ENCODE measurements at regions not wholly inside any gene's neighbourhood (a gene's known extent, or its start where the extent isn't known, plus 50 kb on each side); places are given as distances from the start of the nearest gene placed in this dataset.

GRCh38 chr9:88898039-88898720, 93.1 kb upstream of the S1PR3 start:
- no peak overlapping the region for H3K27ac ChIP-seq (replicated peaks; ENCODE audit: low read length)
- no peaks in the 10 kb centered on the region for H3K36me3 ChIP-seq (replicated peaks in 1 of 2; ENCODE audit: control insufficient read depth in 2 of 2, insufficient read depth in 2 of 2, low read length in 2 of 2)
- no peaks in the 10 kb centered on the region for H3K27me3 ChIP-seq (ENCODE audit: control insufficient read depth in 3 of 3, insufficient read depth in 3 of 3, low read depth in 1 of 3, low read length in 3 of 3)
- no peak overlapping the region for H2AK5ac ChIP-seq (ENCODE audit: low read depth, low read length)
- no peaks in the 10 kb centered on the region for H3K4me1 ChIP-seq (ENCODE audit: control insufficient read depth in 2 of 2, insufficient read depth in 1 of 2, low read depth in 1 of 2, low read length in 2 of 2)
- no peak overlapping the region for H3K14ac ChIP-seq (ENCODE audit: low read length)
- no peak overlapping the region for H3K18ac ChIP-seq (ENCODE audit: low read length)
- DNase-seq (ENCODE audit: low spot score) = no peak
- H3K23ac ChIP-seq (ENCODE audit: low read depth, low read length, poor library complexity) = no peak overlapping the region
- no peak overlapping the region for H4K8ac ChIP-seq (ENCODE audit: low read depth, low read length)
- no peaks in the 10 kb centered on the region for H3K9me3 ChIP-seq (replicated peaks in 1 of 2; ENCODE audit: control insufficient read depth in 2 of 2, insufficient read depth in 1 of 2, low read depth in 1 of 2, low read length in 2 of 2)
- no peak overlapping the region for H2BK15ac ChIP-seq (ENCODE audit: low read length)
- no peak overlapping the region for H3K4me3 ChIP-seq (ENCODE audit: low read length in 2 of 2)
- H3K79me1 ChIP-seq (ENCODE audit: low read depth, low read length) = no peaks in the 10 kb centered on the region
- H2BK120ac ChIP-seq (ENCODE audit: low read depth, low read length) = no peak overlapping the region
- H2BK12ac ChIP-seq (ENCODE audit: low read length) = no peak overlapping the region
- no peak overlapping the region for H3K9ac ChIP-seq (ENCODE audit: low read depth, low read length, poor library complexity)
- no peak overlapping the region for H3K4me2 ChIP-seq (ENCODE audit: insufficient read depth, low read length, poor library complexity, severe bottlenecking)
- no peak overlapping the region for H3K4ac ChIP-seq (ENCODE audit: low read length)
- WGBS, 2 donors (ENCODE audit: extremely low coverage in 2 of 2, insufficient read length in 2 of 2, insufficient replicate concordance in 1 of 2) = no CpG with 5 or more reads among the region's 5 CpGs
- no peak overlapping the region for H4K91ac ChIP-seq (ENCODE audit: low read depth, low read length, poor library complexity)
- H2BK5ac ChIP-seq (ENCODE audit: low read length) = no peak overlapping the region
- no peak overlapping the region for H2AFZ ChIP-seq (ENCODE audit: low read length)

- no peak overlapping the region for H2BK120ac ChIP-seq (ENCODE audit: low read depth, low read length)
- no peak overlapping the region for H2AK5ac ChIP-seq (ENCODE audit: low read depth, low read length)
- no peak overlapping the region for H2BK5ac ChIP-seq (ENCODE audit: low read length)
- no peak overlapping the region for H2AFZ ChIP-seq (ENCODE audit: low read length)
- no peak overlapping the region for H3K9ac ChIP-seq (ENCODE audit: low read depth, low read length, poor library complexity)
- H4K8ac ChIP-seq (ENCODE audit: low read depth, low read length) = no peak overlapping the region
- H3K14ac ChIP-seq (ENCODE audit: low read length) = no peak overlapping the region
- H4K91ac ChIP-seq (ENCODE audit: low read depth, low read length, poor library complexity) = no peak overlapping the region
- no peaks in the 10 kb centered on the region for H3K9me3 ChIP-seq (replicated peaks in 1 of 2; ENCODE audit: control insufficient read depth in 2 of 2, insufficient read depth in 1 of 2, low read depth in 1 of 2, low read length in 2 of 2)
- no CpG with 5 or more reads among the region's 2 CpGs for WGBS, 2 donors (ENCODE audit: extremely low coverage in 2 of 2, insufficient read length in 2 of 2, insufficient replicate concordance in 1 of 2)
- no peak overlapping the region for H3K4me3 ChIP-seq (ENCODE audit: low read length in 2 of 2)
- H2BK12ac ChIP-seq (ENCODE audit: low read length) = no peak overlapping the region
- H3K4me1 ChIP-seq (ENCODE audit: control insufficient read depth in 2 of 2, insufficient read depth in 1 of 2, low read depth in 1 of 2, low read length in 2 of 2) = no peaks in the 10 kb centered on the region
- H3K18ac ChIP-seq (ENCODE audit: low read length) = no peak overlapping the region
- no peak overlapping the region for H3K23ac ChIP-seq (ENCODE audit: low read depth, low read length, poor library complexity)
- H3K4ac ChIP-seq (ENCODE audit: low read length) = no peak overlapping the region
- H3K27me3 ChIP-seq (ENCODE audit: control insufficient read depth in 3 of 3, insufficient read depth in 3 of 3, low read depth in 1 of 3, low read length in 3 of 3) = no peaks in the 10 kb centered on the region
- H2BK15ac ChIP-seq (ENCODE audit: low read length) = no peak overlapping the region
- no peaks in the 10 kb centered on the region for H3K79me1 ChIP-seq (ENCODE audit: low read depth, low read length)
- no peak overlapping the region for H3K27ac ChIP-seq (replicated peaks; ENCODE audit: low read length)
- no peak for DNase-seq (ENCODE audit: low spot score)
- H3K4me2 ChIP-seq (ENCODE audit: insufficient read depth, low read length, poor library complexity, severe bottlenecking) = no peak overlapping the region
- H3K36me3 ChIP-seq (replicated peaks in 1 of 2; ENCODE audit: control insufficient read depth in 2 of 2, insufficient read depth in 2 of 2, low read length in 2 of 2) = no peaks in the 10 kb centered on the region
Observed at GRCh38 chr9:88905506-88905905, 85.8 kb upstream of the S1PR3 start.

- WGBS, 2 donors (ENCODE audit: extremely low coverage in 2 of 2, insufficient read length in 2 of 2, insufficient replicate concordance in 1 of 2) = no CpG with 5 or more reads among the region's 2 CpGs
- no peak for DNase-seq (ENCODE audit: low spot score)
Observed at GRCh38 chr9:88915916-88916315, 75.4 kb upstream of the S1PR3 start.

GRCh38 chr9:88916894-88917293, 74.4 kb upstream of the S1PR3 start:
- Histone ChIP-seq H3K14ac (ENCODE audit: low read length) (no peak overlapping the region), H3K23ac (ENCODE audit: low read depth, low read length, poor library complexity) (no peak overlapping the region), H3K18ac (ENCODE audit: low read length) (no peak overlapping the region), H3K4me2 (ENCODE audit: insufficient read depth, low read length, poor library complexity, severe bottlenecking) (no peak overlapping the region), H3K4me3 (ENCODE audit: low read length in 2 of 2) (no peak overlapping the region), H2AFZ (ENCODE audit: low read length) (no peak overlapping the region), H3K4me1 (ENCODE audit: control insufficient read depth in 2 of 2, insufficient read depth in 1 of 2, low read depth in 1 of 2, low read length in 2 of 2) (no peaks in the 10 kb centered on the region), H4K8ac (ENCODE audit: low read depth, low read length) (no peak overlapping the region), H2BK120ac (ENCODE audit: low read depth, low read length) (no peak overlapping the region), H3K36me3 (replicated peaks in 1 of 2; ENCODE audit: control insufficient read depth in 2 of 2, insufficient read depth in 2 of 2, low read length in 2 of 2) (no peaks in the 10 kb centered on the region), H4K91ac (ENCODE audit: low read depth, low read length, poor library complexity) (no peak overlapping the region), H2AK5ac (ENCODE audit: low read depth, low read length) (no peak overlapping the region), H3K27me3 (ENCODE audit: control insufficient read depth in 3 of 3, insufficient read depth in 3 of 3, low read depth in 1 of 3, low read length in 3 of 3) (peaks cover 0 to 1% (median 0%) of the 10 kb centered on the region in 3 experiments), H2BK12ac (ENCODE audit: low read length) (no peak overlapping the region), H3K9me3 (replicated peaks in 1 of 2; ENCODE audit: control insufficient read depth in 2 of 2, insufficient read depth in 1 of 2, low read depth in 1 of 2, low read length in 2 of 2) (peaks cover 10 to 11% of the 10 kb centered on the region in 2 donors), H3K27ac (replicated peaks; ENCODE audit: low read length) (no peak overlapping the region), H3K79me1 (ENCODE audit: low read depth, low read length) (no peaks in the 10 kb centered on the region), H2BK15ac (ENCODE audit: low read length) (no peak overlapping the region), H2BK5ac (ENCODE audit: low read length) (no peak overlapping the region), H3K9ac (ENCODE audit: low read depth, low read length, poor library complexity) (no peak overlapping the region), H3K4ac (ENCODE audit: low read length) (no peak overlapping the region)
- DNase-seq (ENCODE audit: low spot score) = no peak
- no CpG with 5 or more reads among the region's 1 CpG for WGBS, 2 donors (ENCODE audit: extremely low coverage in 2 of 2, insufficient read length in 2 of 2, insufficient replicate concordance in 1 of 2)

More at GRCh38 chr9:88915916-88916315, 75.4 kb upstream of the S1PR3 start:
- no peak overlapping the region for H3K23ac ChIP-seq (ENCODE audit: low read depth, low read length, poor library complexity)
- H3K27ac ChIP-seq (replicated peaks; ENCODE audit: low read length) = no peak overlapping the region
- no peak overlapping the region for H4K91ac ChIP-seq (ENCODE audit: low read depth, low read length, poor library complexity)
- no peak overlapping the region for H3K14ac ChIP-seq (ENCODE audit: low read length)
- H2AK5ac ChIP-seq (ENCODE audit: low read depth, low read length) = no peak overlapping the region
- no peak overlapping the region for H3K4ac ChIP-seq (ENCODE audit: low read length)
- H3K9me3 ChIP-seq (replicated peaks in 1 of 2; ENCODE audit: control insufficient read depth in 2 of 2, insufficient read depth in 1 of 2, low read depth in 1 of 2, low read length in 2 of 2) = peaks cover 10 to 11% of the 10 kb centered on the region in 2 donors
- H4K8ac ChIP-seq (ENCODE audit: low read depth, low read length) = no peak overlapping the region
- H2BK120ac ChIP-seq (ENCODE audit: low read depth, low read length) = no peak overlapping the region
- no peaks in the 10 kb centered on the region for H3K36me3 ChIP-seq (replicated peaks in 1 of 2; ENCODE audit: control insufficient read depth in 2 of 2, insufficient read depth in 2 of 2, low read length in 2 of 2)
- no peak overlapping the region for H3K9ac ChIP-seq (ENCODE audit: low read depth, low read length, poor library complexity)
- H2BK15ac ChIP-seq (ENCODE audit: low read length) = no peak overlapping the region
- peaks cover 0 to 1% (median 0%) of the 10 kb centered on the region in 3 experiments for H3K27me3 ChIP-seq (ENCODE audit: control insufficient read depth in 3 of 3, insufficient read depth in 3 of 3, low read depth in 1 of 3, low read length in 3 of 3)
- no peak overlapping the region for H3K4me3 ChIP-seq (ENCODE audit: low read length in 2 of 2)
- H2BK12ac ChIP-seq (ENCODE audit: low read length) = no peak overlapping the region
- H3K18ac ChIP-seq (ENCODE audit: low read length) = no peak overlapping the region
- H3K4me2 ChIP-seq (ENCODE audit: insufficient read depth, low read length, poor library complexity, severe bottlenecking) = no peak overlapping the region
- H2BK5ac ChIP-seq (ENCODE audit: low read length) = no peak overlapping the region
- H3K79me1 ChIP-seq (ENCODE audit: low read depth, low read length) = no peaks in the 10 kb centered on the region
- no peak overlapping the region for H2AFZ ChIP-seq (ENCODE audit: low read length)
- no peaks in the 10 kb centered on the region for H3K4me1 ChIP-seq (ENCODE audit: control insufficient read depth in 2 of 2, insufficient read depth in 1 of 2, low read depth in 1 of 2, low read length in 2 of 2)
